Testis (tissue), 2 donors: ENCODE measurements at regions not wholly inside any gene's neighbourhood (a gene's known extent, or its start where the extent isn't known, plus 50 kb on each side); places are given as distances from the start of the nearest gene placed in this dataset.

Experiments used
- CTCF ChIP-seq, 3 experiments: fragments of 450-650 bp in 2 of 3; fragments of 200-600 bp in 1 of 3; sonication (generic) in 1 of 3; IDR thresholded peaks; one replicate each; pipeline ENCODE4 v1.5.1; 2016 to 2019; ENCODE audit warnings: antibody characterized with exemption in 3 of 3, mild to moderate bottlenecking in 2 of 3, moderate library complexity in 1 of 3
- POLR2A ChIP-seq: fragments of 450-650 bp; IDR thresholded peaks from one replicate; pipeline ENCODE4 v1.6.1; 2017; ENCODE audit warnings: antibody characterized with exemption, mild to moderate bottlenecking, moderate library complexity

- no peak for TF ChIP-seq CTCF (IDR thresholded peaks at IDR 0.05)
- TF ChIP-seq POLR2A: no peak
Observed at GRCh38 chr2:122764014-122764413, 1008.6 kb downstream of the TSN start.
